GM21723 (cell line): ENCODE measurements at regions not wholly inside any gene's neighbourhood (a gene's known extent, or its start where the extent isn't known, plus 50 kb on each side); places are given as distances from the start of the nearest gene placed in this dataset.

Experiments
- ATAC-seq: cut with Tn5 transposase; IDR thresholded peaks from one replicate; pipeline ENCODE4 v1.9.1; 2021; ENCODE audit warnings: mild to moderate bottlenecking, moderate library complexity; ENCODE audit not compliant: unreplicated experiment

DNA sequence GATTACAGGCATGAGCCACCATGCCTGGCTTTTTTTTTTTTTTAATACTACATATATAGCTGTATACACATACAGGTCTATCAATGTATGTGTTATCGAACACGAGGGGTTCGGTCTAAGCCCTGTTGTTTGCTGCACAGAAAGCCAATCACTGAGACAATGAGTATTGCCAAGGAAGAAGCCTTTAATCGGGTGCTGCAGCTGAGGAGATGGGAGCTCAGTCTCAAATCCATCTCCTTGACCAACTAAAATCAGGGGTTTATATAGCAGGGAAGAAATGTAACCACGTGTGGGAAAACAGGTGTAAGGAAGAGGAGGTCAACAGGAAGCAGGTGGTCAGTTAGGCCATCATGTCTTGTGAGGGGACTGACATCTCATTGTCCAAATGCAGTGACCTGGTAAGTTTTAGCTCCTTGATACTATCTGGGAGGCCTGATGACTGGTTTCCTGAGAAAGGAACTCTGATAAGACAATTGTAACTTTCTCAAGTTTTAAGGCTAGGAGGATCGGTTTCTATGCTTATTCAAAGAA lies 80.9 kb upstream of the MAP1LC3B2 start:
- ATAC-seq, result no peak

DNA sequence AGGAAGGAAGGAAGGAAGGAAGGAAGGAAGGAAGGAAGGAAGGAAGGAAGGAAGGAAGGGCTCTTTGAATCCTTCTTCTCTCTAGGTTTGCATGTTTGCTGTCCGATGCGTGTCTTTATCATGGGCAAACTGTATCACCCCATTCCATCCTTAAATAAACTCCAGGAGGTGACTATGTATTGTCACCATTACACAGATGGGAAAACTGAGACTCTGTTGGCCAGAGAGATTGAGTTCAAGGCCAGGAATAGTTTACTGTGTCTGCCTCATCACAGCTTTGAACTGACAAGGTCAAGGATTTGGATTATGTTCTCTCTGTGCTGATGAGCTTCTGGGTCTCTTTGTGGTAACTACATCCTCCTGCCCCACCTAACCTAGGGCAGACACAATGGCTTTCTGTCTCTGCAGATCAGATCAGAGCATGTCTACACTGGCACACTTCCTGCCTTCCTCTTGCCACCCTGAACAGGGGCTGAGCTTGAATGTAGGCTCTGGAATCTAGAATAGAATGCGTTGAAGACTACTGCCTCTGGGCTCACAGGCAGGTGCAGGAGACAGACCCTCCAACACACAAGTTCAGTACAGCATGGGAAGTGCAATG lies 78.9 kb upstream of the MAP1LC3B2 start:
- ATAC-seq, result no peak

DNA sequence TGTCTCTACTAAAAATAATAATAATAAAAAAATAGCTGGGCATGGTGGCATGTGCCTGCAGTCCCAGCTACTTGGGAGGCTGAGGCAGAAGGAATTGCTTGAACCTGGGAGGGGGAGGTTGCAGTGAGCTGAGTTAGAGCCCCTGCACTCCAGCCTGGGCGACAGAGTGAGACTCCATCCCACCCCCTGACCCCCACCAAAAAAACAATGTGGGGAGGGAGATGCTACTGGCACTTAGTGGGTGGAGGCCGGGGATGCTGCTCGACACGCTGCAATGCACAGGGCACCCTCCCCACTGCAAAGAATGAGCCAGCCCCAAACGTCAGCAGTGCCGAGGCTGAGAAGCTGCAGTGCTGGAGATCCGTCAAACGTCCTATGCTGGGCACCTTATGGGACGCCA lies 77.5 kb upstream of the MAP1LC3B2 start:
- ATAC-seq, result no peak

DNA sequence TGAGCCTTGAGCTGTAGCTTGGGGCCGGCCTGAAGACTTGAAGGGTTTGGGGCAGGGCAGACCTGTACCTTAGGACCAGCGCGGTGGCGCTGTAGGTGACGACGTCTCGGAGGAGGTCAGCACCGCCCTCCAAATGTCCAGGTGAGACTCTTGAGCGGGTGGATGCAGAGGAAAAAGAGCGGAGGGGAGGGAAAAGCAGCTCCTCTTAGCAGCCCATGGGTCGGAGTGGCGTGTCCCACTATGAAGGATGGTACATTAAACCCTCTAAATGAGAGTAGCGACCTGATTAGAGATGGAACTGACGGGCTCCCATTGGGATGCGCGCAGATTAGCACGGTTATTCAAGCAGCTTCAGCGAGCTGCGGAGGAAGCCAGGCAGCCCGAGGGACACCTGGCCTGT lies 77.0 kb upstream of the MAP1LC3B2 start:
- no peak for ATAC-seq

DNA sequence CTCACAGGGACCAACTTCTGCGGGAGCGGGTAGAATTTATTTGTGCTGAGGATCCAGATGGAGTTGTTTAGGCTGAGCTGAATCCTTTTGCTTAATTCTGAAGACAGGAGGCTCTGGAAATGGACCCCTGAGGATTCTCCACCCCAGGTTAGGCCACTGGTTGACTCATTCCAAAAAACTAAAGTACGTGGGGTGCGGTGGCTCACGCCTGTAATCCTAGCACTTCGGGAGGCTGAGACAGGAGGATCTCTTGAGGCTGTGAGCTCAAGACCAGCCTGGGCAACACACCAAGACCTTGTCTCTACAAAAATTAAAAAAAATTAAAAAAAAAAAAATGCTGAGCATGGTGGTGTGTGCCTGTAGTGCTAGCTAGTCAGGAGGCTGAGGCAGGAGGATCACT lies 76.3 kb upstream of the MAP1LC3B2 start:
- ATAC-seq, result no peak

DNA sequence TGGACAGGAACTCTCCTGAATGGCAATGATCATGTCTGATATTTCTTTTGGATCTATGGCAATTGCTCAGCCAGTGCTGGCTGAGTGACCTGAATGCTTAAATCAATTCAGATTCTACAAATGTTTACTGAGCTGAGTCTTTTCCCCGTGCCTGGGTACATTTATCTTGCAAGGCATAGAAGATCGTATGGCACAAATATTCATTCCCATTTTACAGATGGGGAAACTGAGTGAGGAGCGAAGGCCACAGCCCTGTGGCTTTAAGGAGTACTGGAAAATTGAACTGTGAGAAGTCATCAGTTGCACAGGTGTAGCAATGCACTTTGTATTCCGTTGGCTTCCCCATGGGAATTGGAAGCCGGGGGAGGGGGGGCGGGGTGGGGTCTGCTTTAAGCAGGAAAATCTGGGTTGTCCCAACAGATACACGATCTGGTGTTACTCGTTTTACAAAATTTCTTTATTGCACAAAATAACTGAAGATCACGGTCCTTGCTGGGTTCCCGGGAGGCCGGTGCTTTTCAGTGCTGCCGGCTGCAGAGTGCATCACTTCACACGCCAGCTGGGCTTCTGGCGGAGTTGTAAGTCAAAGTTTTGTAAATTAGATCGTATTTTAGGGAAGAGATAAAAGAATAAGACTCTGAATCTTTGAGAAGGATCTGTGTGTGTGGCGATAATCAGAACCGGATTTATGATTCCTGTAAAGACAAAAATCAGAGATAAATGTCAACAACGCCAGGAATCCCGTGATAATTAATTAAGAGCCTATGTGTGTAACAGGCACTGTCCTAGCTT lies 75.0 kb upstream of the MAP1LC3B2 start:
- no peak for ATAC-seq

DNA sequence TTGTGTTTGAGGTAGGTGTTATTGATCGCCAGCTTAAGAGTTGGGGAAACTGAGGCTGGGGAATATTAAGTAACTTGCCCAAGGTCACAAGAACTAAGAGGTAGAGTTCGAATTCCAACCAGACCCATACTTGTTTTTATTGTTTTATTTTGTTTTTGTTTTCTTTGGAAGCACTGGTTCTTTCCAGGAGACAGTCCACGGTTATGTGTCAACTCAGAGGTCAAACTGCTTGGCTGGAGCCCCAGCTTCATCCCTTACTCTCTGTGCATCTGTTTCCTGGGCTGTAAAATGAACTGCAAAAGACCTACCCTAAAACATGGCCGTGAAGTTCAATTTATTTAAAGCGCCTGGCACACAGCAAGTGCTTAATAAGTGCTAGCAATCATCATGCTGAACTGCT lies 74.4 kb upstream of the MAP1LC3B2 start:
- ATAC-seq, result no peak

DNA sequence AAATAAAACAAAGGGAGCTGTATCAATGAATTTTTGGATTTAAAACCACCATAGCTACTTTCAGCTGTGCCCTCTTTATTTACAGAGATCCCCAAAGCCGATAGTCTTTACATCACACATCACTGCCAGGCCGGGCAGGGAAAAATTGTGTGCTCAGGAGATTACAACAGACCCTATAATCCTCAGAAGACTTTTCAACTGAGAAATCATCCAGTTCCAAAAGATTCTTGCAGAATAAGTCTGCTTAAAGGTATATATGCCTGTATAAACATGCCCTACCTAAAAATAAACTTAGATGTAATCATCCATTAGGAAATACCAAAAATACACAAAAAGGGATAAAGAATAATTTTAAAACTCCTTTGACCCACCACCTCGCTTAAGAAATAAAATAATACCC lies 70.1 kb upstream of the MAP1LC3B2 start:
- ATAC-seq, result no peak

DNA sequence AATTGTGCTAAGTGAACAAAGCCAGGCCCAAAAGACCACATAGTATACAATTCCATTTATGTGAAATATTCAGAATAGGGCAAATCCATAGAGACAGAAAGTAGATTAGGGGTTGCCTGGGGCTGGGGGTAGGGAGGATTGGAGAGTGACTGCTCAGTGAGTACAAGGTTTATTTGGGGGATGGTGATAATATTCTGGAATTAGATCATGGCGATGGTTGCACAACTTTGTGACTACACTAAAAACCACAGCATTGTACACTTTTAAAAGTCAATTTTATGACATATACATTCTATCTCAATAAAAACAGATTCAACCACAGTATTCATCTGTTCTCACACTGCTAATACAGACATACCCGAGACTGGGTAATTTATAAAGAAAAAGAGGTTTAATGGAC lies 68.7 kb upstream of the MAP1LC3B2 start:
- no peak for ATAC-seq

DNA sequence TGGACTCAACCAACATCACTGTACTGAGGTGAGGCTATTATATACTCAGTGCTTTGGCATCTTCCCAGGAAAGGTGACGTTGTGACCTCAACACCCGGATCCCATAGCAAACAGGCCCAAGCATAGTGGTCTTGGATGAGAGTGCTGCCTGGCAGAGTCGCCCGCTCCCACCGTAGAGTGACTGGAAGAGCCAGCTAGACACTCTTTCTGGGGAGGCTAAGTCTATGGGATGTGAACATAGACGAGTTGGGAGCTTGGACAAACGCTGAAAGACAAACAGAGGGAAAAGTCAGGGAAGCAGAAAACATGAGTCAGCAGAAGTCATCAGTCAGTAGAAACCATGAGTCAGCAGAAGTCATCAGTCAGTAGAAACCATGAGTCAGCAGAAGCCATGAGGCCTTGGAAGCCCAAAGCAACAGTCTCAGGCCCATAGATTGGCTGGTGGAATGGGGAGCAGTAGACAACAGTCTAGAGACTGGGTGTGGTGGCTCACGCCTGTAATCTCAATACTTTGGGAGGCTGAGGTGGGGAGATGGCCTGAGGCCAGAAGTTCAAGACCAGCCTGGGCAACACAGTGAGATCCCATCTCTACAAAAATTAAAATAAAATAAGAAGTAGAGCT lies 66.4 kb upstream of the MAP1LC3B2 start:
- no peak for ATAC-seq

DNA sequence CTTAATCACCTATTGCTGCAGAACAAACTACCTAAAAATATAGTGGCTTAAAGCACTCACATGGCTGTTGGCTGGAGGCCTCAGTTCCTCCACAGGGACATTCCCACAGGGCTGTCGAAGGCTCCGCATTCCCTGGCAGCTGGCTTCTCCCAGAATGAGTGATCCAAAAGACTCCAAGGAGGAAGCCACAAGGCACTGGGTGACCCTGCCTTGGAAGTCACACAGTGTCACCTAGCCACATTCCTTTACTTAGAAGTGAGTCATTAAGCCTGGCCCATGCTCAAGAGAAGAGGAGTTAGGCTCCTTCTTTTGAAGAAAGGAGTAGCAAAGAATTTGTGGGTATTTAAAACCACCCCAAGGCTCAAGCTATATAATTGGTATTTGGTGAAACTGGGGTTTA lies 63.9 kb upstream of the MAP1LC3B2 start:
- no peak for ATAC-seq

DNA sequence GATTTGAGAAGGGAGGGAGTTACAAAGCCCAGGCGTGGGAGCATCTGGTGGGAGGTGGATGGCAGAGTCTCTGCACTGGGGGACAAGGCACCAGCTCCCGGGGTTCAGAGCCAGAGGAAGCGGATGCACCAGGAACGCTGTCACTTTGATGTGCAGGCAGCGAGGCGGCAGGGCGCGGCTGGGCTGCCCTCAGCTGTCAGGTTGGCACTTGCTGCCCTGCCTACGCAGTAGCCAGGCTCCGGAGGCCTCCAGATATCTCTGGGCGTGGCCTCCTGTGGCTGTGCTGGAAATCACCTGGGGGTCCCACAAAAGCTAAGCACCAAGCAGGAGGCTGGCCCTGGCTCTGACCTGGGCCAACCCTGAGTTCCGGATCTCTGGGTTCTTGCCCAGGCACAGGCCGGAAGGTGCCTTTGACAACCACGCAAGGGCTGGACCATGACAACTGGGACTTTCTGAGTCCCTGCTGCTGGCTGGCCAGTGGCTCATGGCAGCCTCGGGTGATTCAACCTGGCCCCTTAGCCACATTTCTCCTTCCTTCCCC lies 62.1 kb upstream of the MAP1LC3B2 start:
- no peak for ATAC-seq

DNA sequence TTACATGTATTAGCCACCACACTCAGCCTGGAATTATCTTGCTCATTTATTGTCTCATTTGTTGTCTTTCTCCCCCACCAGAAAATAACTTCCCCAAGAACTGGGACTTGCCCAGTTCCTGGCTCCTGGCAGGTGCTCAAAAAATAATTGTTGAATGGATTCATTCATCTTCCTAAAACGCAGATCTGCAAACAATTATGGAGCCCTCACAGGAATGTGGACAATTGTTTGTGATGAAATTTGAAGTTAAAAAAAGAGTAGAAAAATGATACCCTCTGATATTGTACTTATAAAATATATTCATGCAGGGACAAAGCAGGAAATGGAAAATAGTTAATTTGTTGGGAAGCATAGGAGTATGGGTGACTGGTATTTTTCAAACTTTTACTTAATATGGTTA lies 60.7 kb upstream of the MAP1LC3B2 start:
- no peak for ATAC-seq

DNA sequence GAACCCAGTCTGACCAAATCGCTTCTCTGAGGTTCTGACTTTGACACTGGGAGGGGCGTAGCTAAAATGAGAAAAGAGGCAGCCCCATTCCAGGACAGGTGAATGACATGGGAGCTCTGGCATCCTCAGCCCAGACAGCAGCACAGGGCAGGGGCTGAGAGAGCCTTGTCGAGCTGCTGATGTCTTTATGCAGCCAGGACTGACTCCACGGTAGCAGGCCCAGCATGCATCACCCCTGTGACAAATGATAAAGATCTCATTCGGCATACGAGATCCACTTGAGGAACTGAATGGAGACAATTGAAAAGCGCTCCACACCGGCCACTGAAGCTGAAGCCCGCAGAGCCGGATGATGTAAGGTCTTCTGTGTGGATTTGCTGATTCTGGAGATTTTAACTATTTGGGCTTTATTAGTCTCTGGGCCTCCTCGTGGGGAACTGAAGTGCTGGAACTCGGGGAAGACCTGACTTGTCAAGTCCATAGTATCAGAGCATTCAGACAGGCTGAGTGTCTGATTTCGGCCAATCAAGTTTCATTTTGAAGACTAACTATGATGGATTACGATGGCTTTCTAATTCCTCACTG lies 56.9 kb upstream of the MAP1LC3B2 start:
- ATAC-seq, result no peak

DNA sequence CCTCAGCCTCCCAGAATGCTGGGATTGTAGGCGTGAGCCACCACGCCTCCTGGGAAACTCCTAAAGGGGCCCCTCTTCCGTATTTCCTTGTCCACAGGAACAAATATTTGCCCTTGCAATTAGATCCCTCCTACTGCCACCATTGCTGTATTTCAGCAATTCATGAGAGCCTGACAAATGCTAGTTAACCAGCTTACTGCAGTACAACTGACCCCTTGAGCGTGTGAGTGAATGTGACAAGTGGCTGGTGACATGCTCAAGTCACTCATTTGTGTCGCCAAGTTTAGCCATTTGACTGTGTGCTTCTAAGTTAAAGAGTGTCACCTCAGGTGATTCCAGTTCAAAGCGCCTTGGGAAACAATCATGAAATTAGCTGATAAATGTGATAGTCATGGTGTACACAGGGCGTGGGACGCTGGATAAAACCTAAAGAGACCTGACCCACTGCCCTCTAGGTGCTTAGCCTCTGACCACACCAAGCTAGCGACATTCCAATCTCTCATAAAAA lies 56.1 kb upstream of the MAP1LC3B2 start:
- no peak for ATAC-seq

DNA sequence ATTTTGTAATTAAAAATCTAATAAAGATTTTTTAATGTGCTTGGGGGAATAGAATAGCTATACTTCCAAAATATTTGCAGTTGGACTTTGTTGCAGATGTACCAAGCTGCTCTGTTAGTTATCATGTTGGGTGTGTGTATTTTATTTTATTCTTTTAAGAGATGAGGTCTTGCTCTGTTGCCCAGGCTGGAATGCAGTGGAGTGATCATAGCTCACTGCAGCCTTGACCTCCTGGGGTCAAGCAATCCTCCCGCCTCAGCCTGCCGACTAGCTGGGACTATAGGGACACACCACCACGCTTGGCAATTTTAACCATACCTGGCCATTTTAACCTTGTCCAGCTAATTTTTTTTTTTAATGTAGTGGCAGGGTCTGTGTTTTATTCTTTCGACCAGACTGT lies 54.7 kb upstream of the MAP1LC3B2 start:
- no peak for ATAC-seq

DNA sequence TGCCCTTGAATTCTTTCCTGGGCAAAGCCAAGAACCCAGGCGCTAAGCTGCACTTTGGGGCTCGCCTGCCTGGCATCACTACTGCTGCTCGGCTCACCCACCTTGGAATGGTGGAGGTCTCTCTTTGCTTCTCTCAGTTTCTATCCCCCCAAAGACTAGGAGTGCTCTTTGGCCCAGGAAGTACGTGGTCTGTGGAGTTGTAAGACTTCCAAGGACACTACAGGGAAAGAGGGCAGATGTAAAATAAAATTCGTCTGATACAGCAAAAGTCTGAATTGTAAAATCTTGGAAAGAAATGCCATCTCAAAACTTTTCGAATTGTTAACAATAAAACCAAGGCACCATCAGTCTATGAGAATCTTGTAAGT lies 52.5 kb upstream of the MAP1LC3B2 start:
- ATAC-seq, result no peak

DNA sequence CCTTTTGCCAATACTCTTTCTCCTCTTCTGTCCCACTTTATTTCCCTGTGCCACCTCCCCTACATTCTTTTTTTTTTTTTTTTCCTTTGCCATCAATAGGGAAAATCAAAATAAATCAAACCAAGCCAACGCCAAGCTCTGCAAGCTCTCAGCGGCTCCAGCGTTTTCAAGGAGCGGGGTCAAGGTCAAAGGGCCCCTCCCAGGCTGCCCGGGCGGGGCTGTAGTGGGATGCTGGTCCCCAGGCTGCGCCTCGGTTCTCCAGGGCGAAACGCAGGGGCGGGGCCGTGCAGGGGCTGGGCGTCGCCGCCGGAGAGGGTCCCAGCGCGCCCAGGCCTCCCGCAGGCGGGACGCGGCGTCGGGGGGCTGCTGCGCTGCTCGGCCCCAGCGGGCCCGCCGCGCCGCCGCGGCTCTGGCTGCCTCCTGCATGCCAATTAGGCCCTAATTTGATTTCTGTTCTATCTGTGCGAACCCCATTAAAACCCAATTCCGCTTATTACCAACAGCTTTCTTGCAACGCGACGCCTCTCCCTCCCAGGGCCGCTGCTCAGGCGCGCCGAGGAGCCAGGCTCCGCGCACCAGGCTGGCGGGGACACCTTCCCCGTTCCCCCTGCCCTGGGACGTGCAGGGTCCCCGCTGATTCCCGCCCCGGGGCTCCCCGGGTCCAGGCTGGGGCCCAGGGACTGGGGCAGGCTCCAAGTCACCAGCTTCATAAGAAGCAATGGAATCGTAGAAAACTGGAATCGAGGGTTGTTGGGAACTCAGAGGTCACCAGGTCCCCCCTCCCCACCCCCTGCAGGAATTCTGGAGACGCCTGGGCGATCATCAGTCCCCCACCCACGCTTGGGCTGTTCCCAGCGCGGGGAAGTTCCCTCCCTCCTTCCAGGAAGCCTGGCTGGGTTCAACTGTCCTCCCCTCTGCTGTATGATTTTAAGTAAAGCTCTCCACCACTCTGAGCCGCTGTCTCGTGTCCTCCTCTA lies 50.7 kb upstream of the MAP1LC3B2 start:
- no peak for ATAC-seq
